H54 (cell line): ENCODE measurements at regions not wholly inside any gene's neighbourhood (a gene's known extent, or its start where the extent isn't known, plus 50 kb on each side); places are given as distances from the start of the nearest gene placed in this dataset.

Experiments
- DNase-seq: peaks from one replicate; pipeline ENCODE4 v3.0.0; 2011; ENCODE audit warnings: low spot score, mixed read lengths; ENCODE audit not compliant: insufficient read length
- FAIRE-seq: peaks from 3 replicates; lab custom pipeline; 2011; peaks lifted over from hg19 to GRCh38; lab: Jason Lieb, UNC
- POLR2A ChIP-seq: IDR thresholded peaks from 2 replicates; pipeline ENCODE4 v1.6.1; 2011; ENCODE audit warnings: low read depth, mild to moderate bottlenecking, low read length

GRCh38 chr10:92747066-92747465 lies 57.3 kb downstream of the HHEX start:
- TF ChIP-seq POLR2A, result no peak
- DNase-seq (no peak), FAIRE-seq (no peak)

- TF ChIP-seq POLR2A, result no peak
- DNase-seq (no peak), FAIRE-seq (no peak)
Observed at GRCh38 chr10:92747600-92747999, 57.8 kb downstream of the HHEX start.

- no peak for TF ChIP-seq POLR2A
- FAIRE-seq (no peak), DNase-seq (no peak)
Observed at GRCh38 chr10:92750791-92751533, 61.2 kb downstream of the HHEX start.

- DNase-seq, result no peak
Observed at GRCh38 chr10:92751534-92751811, 61.7 kb downstream of the HHEX start.

GRCh38 chr10:92751827-92752226 lies 62.1 kb downstream of the HHEX start:
- TF ChIP-seq POLR2A, result no peak
- FAIRE-seq, result no peak
- DNase-seq, result no peak

More at GRCh38 chr10:92751534-92751811, 61.7 kb downstream of the HHEX start:
- no peak for FAIRE-seq
- TF ChIP-seq POLR2A, result no peak

- DNase-seq, result no peak
- FAIRE-seq, result no peak
- no peak for TF ChIP-seq POLR2A
Observed at GRCh38 chr10:92753865-92754264, 64.1 kb downstream of the HHEX start.

DNA sequence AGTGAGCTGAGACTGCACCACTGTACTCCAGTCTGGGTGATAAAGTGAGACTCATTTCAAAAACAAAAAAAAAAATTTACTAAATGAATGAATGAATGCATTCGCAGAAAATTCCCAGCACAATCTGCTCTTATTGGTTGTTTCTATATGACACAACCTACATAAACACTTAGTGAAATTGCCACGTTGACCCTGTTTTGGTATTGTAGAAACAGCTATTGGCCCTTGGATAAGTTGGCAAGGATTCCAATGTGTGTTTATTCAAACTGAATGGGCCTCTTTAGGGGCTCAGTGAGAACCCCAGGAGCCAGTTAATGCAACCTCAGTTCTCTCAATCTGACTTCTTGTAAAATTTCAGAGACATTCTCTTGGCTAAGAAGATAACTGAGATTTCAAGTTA lies 66.0 kb downstream of the HHEX start:
- DNase-seq, result no peak
- FAIRE-seq, result no peak
- no peak for TF ChIP-seq POLR2A

GRCh38 chr10:92756201-92757065 lies 66.7 kb downstream of the HHEX start:
- DNase-seq (no peak), FAIRE-seq (no peak)
- TF ChIP-seq POLR2A, result no peak

GRCh38 chr10:92757066-92757710 lies 67.4 kb downstream of the HHEX start:
- TF ChIP-seq POLR2A, result no peak

GRCh38 chr10:92757711-92758104 lies 68.0 kb downstream of the HHEX start:
- FAIRE-seq (no peak), DNase-seq (no peak)
- TF ChIP-seq POLR2A, result no peak

More at GRCh38 chr10:92757066-92757710, 67.4 kb downstream of the HHEX start:
- DNase-seq, result peak; percentile 33
- FAIRE-seq, result no peak

GRCh38 chr10:92758594-92758993 lies 68.8 kb downstream of the HHEX start:
- FAIRE-seq, result no peak
- TF ChIP-seq POLR2A, result no peak
- DNase-seq, result no peak

GRCh38 chr10:92760609-92761008 lies 70.9 kb downstream of the HHEX start:
- TF ChIP-seq POLR2A, result no peak
- peak; percentile 80 for FAIRE-seq
- DNase-seq, result peak; percentile 35

DNA sequence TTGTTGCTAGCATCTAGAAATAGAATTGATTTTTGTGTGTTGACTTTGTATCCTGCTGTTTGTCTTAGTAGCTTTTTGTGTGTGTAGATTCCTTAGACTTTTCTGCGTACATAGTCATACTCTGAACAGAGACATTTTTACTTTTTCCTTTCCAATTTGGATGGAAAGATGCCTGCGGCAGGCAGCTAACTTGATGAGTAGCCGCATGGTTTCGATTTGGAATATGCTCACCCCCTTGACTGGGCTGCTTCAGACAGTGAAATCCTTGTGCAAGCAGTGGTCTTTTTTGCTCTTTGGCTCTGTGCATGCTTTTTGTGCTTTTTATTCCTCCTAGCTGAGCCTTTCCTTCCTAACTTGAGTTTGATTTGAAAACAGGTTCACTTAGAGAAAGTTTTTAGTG lies 71.8 kb downstream of the HHEX start:
- no peak for FAIRE-seq
- no peak for TF ChIP-seq POLR2A
- no peak for DNase-seq

- no peak for FAIRE-seq
- no peak for TF ChIP-seq POLR2A
- no peak for DNase-seq
Observed at GRCh38 chr10:92763634-92764155, 73.9 kb downstream of the HHEX start.

DNA sequence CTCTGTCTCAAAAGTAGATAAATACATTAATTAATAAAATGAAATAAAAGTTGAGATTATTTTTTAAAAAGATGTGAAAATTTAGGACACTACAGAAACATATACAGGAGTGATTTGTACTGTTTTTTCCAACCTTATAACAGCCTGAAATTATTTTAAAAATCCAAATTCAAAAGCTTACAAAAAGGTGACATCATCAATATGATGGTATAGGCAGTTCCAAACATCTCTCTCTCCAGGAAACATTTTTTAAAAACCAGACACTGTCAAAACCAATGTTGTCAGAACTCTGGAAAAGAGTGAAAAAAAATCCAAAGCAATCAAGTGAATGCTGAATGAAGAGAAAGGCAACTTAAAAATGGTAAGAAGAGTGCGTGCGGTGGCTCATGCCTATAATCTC lies 76.7 kb downstream of the HHEX start:
- DNase-seq (no peak), FAIRE-seq (no peak)
- TF ChIP-seq POLR2A, result no peak
